CD14-positive monocyte (primary cell): ENCODE measurements at regions not wholly inside any gene's neighbourhood (a gene's known extent, or its start where the extent isn't known, plus 50 kb on each side); places are given as distances from the start of the nearest gene placed in this dataset.

Source experiments
- DNase-seq, 3 donors: peaks; one replicate each; pipeline ENCODE4 v3.0.0-alpha.2; 2011 to 2022
- H2AFZ ChIP-seq: 2 replicates; pipeline ENCODE4 v1.6.0; 2012; ENCODE audit warnings: mild to moderate bottlenecking, low read depth, low read length, inconsistent platforms; ENCODE audit not compliant: insufficient read depth, poor library complexity, severe bottlenecking
- H3K27ac ChIP-seq, 2 donors: 1 replicate in 1 of 2; 2 replicates in 1 of 2; pipeline ENCODE4 v1.5.1; 2012 to 2013; ENCODE audit warnings: low read length in 2 of 2, control low read depth in 1 of 2, inconsistent platforms in 1 of 2, low read depth in 1 of 2, mild to moderate bottlenecking in 1 of 2
- H3K27me3 ChIP-seq, 2 donors: one replicate each; pipeline versions ENCODE4 v1.6.0 to v1.6.1; 2011 to 2013; ENCODE audit warnings: low read length in 2 of 2; ENCODE audit not compliant: control insufficient read depth in 2 of 2, insufficient read depth in 2 of 2
- H3K36me3 ChIP-seq, 2 donors: replicated peaks in 1 of 2; 1 replicate in 1 of 2; 2 replicates in 1 of 2; pipeline versions ENCODE4 v1.5.1 to v1.6.1; 2012 to 2013; ENCODE audit warnings: low read length in 2 of 2, control low read depth in 1 of 2, inconsistent platforms in 1 of 2, mild to moderate bottlenecking in 1 of 2; ENCODE audit not compliant: insufficient read depth in 2 of 2, control insufficient read depth in 1 of 2
- H3K4me1 ChIP-seq, 2 donors: 1 replicate in 1 of 2; 2 replicates in 1 of 2; pipeline versions ENCODE4 v1.5.1 to v1.6.1; 2012 to 2013; ENCODE audit warnings: low read length in 2 of 2, control low read depth in 1 of 2, inconsistent platforms in 1 of 2, mild to moderate bottlenecking in 1 of 2, moderate library complexity in 1 of 2; ENCODE audit not compliant: insufficient read depth in 2 of 2, control insufficient read depth in 1 of 2
- H3K4me2 ChIP-seq: replicated peaks from 2 replicates; pipeline ENCODE3; 2012; ENCODE audit warnings: low read length, moderate library complexity, mild to moderate bottlenecking; ENCODE audit not compliant: poor library complexity, severe bottlenecking; ENCODE audit errors: extremely low read depth
- H3K4me3 ChIP-seq, 3 experiments: fragments of 200-600 bp in 1 of 3; sonication (generic) in 1 of 3; replicated peaks in 1 of 3; 1 replicate in 2 of 3; 2 replicates in 1 of 3; pipeline ENCODE4 v1.5.1; 2011 to 2013; ENCODE audit warnings: low read length in 3 of 3, mild to moderate bottlenecking in 3 of 3, control low read depth in 2 of 3, low read depth in 2 of 3, inconsistent platforms in 1 of 3, moderate library complexity in 1 of 3
- H3K79me2 ChIP-seq: 2 replicates; pipeline ENCODE4 v1.6.0; 2012; ENCODE audit warnings: mild to moderate bottlenecking, control low read depth, inconsistent platforms, low read length, moderate library complexity; ENCODE audit not compliant: insufficient read depth
- H3K9ac ChIP-seq: 2 replicates; pipeline ENCODE4 v1.6.0; 2017; ENCODE audit warnings: low read length, mild to moderate bottlenecking; ENCODE audit not compliant: insufficient read depth, poor library complexity, severe bottlenecking
- H3K9me3 ChIP-seq, 2 donors: replicated peaks in 1 of 2; 1 replicate in 1 of 2; 2 replicates in 1 of 2; pipeline versions ENCODE4 v1.5.1 to v1.6.1; 2012 to 2013; ENCODE audit warnings: low read length in 2 of 2, control low read depth in 1 of 2; ENCODE audit not compliant: control insufficient read depth in 1 of 2, insufficient read depth in 1 of 2
- H4K20me1 ChIP-seq: 2 replicates; pipeline ENCODE4 v1.6.0; 2012; ENCODE audit warnings: mild to moderate bottlenecking, low read length, control low read depth, moderate library complexity; ENCODE audit not compliant: insufficient read depth
- H3K27ac Mint-ChIP-seq, 7 donors: one replicate each; pipeline ENCODE4 v1.8.0; 2020; ENCODE audit warnings: mild to moderate bottlenecking in 7 of 7, mixed read lengths in 7 of 7, moderate library complexity in 6 of 7, inconsistent platforms in 2 of 7
- H3K27me3 Mint-ChIP-seq, 3 donors: one replicate each; pipeline ENCODE4 v1.8.0; 2021 to 2022; ENCODE audit warnings: low read depth in 3 of 3, mild to moderate bottlenecking in 3 of 3, mixed read lengths in 3 of 3, moderate library complexity in 3 of 3, inconsistent platforms in 1 of 3
- H3K36me3 Mint-ChIP-seq, 2 donors: one replicate each; pipeline ENCODE4 v1.8.0; 2020; ENCODE audit warnings: mixed read lengths in 2 of 2, inconsistent platforms in 1 of 2, mild to moderate bottlenecking in 1 of 2
- H3K4me1 Mint-ChIP-seq: one replicate; pipeline ENCODE4 v1.8.0; 2020; ENCODE audit warnings: mild to moderate bottlenecking, mixed read lengths
- H3K4me3 Mint-ChIP-seq, 2 donors: one replicate each; pipeline ENCODE4 v1.8.0; 2020; ENCODE audit warnings: mild to moderate bottlenecking in 2 of 2, mixed read lengths in 2 of 2, moderate library complexity in 1 of 2
- H3K9me3 Mint-ChIP-seq, 7 donors: one replicate each; pipeline ENCODE4 v1.8.0; 2020 to 2022; ENCODE audit warnings: mixed read lengths in 7 of 7, mild to moderate bottlenecking in 6 of 7, moderate library complexity in 6 of 7, inconsistent platforms in 2 of 7
- WGBS: methylation state at CpG from one replicate; pipeline ENCODE4 v1.1.5; 2013; ENCODE audit warnings: missing lambda C conversion rate; ENCODE audit not compliant: insufficient coverage; 5-methylcytosine and 5-hydroxymethylcytosine counted together
- intact Hi-C, 2 donors: fragments of 100-400 bp; cut with micrococcal nuclease; formaldehyde crosslinking; loops; one replicate each; pipeline versions ENCODE4 v1.15.0 to v1.15.1; 2023
- TF ChIP-seq, protein P1 (sequence below): fragments of 200-600 bp; IDR thresholded peaks from one replicate; pipeline ENCODE4 v1.8.0; 2022; ENCODE audit warnings: antibody characterized with exemption, mild to moderate bottlenecking

DNA sequence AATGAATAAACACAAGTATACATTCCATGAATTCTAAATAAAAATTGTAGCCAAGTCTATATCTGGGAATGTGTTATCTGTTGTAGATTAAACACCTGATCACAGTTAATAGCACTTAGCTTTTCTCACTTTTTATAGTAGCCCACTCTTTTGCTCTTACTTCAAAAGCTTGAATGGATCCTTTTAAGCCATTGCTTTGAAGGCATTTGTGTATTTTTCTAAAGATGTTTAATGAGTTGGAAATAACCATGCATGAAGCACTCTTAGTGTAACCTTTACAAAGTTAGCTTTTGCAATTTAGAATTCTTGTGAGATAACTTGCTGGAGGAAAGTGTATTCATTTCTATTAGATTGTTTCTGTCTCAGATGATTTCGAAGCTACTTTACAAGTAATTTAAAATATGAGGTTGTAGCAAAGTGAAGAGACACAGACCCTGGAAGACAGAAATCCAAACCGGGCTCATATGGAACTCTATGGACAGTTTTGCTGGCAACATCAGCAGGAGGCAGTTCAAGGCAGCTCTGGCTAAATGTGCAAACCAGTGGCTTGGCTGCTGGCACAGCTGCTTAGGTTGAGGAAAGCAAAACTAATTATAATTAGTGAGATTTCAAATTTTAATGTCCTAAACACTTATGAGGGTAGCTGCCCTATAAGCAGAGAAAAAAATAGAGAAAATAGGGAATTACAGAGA, 469.8 kb upstream of the ZEB2 start:
- H3K4me3 Mint-ChIP-seq, result no peak overlapping the region
- H3K4me3 ChIP-seq, result no peak overlapping the region
- no peak overlapping the region for H3K9ac ChIP-seq
- no peak overlapping the region for H2AFZ ChIP-seq
- peaks cover 6% of the 10 kb centered on the region for H3K4me1 Mint-ChIP-seq
- no peaks in the 10 kb centered on the region for H3K36me3 ChIP-seq
- peaks cover 13 to 25% (median 22%) of the 10 kb centered on the region in 7 donors for H3K9me3 Mint-ChIP-seq
- TF ChIP-seq, protein P1, sequence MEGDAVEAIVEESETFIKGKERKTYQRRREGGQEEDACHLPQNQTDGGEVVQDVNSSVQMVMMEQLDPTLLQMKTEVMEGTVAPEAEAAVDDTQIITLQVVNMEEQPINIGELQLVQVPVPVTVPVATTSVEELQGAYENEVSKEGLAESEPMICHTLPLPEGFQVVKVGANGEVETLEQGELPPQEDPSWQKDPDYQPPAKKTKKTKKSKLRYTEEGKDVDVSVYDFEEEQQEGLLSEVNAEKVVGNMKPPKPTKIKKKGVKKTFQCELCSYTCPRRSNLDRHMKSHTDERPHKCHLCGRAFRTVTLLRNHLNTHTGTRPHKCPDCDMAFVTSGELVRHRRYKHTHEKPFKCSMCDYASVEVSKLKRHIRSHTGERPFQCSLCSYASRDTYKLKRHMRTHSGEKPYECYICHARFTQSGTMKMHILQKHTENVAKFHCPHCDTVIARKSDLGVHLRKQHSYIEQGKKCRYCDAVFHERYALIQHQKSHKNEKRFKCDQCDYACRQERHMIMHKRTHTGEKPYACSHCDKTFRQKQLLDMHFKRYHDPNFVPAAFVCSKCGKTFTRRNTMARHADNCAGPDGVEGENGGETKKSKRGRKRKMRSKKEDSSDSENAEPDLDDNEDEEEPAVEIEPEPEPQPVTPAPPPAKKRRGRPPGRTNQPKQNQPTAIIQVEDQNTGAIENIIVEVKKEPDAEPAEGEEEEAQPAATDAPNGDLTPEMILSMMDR, result no peak
- H3K36me3 Mint-ChIP-seq, result peaks cover 3 to 4% of the 10 kb centered on the region in 2 donors
- peaks cover 0 to 3% (median 3%) of the 10 kb centered on the region in 3 donors for H3K27me3 Mint-ChIP-seq
- H3K79me2 ChIP-seq, result no peaks in the 10 kb centered on the region
- peaks cover 4% of the 10 kb centered on the region in 2 donors for H3K9me3 ChIP-seq
- H3K27ac Mint-ChIP-seq, result no peak overlapping the region
- 100% methylated on average over 1 of the region's 2 CpGs for WGBS
- no peaks in the 10 kb centered on the region for H4K20me1 ChIP-seq
- no peaks in the 10 kb centered on the region for H3K4me1 ChIP-seq
- H3K27ac ChIP-seq, result no peak overlapping the region
- intact Hi-C loops, result no loop called here
- H3K4me2 ChIP-seq, result no peak overlapping the region
- no peaks in the 10 kb centered on the region for H3K27me3 ChIP-seq
- DNase-seq, result no peak

DNA sequence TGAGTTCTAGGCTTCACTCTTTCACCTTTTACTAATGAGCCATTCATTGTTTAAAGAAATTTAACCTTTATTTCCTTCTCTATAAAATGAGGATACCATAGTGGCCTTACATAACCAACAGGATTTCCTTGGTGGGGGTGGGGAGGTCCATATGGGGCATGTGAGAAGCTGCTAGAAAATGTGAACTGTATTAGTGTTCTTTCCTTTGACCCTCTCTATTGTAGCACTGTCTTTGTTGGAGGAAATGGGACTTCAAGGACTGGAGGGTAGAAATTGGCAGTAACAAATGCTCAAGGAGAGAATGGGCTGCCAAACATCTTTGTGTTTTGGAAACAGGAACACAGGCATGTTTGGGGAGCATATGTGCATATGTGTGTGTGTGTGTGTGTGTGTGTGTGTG, 468.7 kb upstream of the ZEB2 start:
- Mint-ChIP-seq H3K4me3 (no peak overlapping the region), H3K9me3 (peaks cover 13 to 25% (median 22%) of the 10 kb centered on the region in 7 donors), H3K27ac (no peak overlapping the region), H3K36me3 (peaks cover 3 to 4% of the 10 kb centered on the region in 2 donors), H3K27me3 (peaks cover 0 to 3% (median 2%) of the 10 kb centered on the region in 3 donors), H3K4me1 (peaks cover 6% of the 10 kb centered on the region)
- intact Hi-C loops, result no loop called here
- H3K4me2 ChIP-seq, result no peak overlapping the region
- no peak for DNase-seq
- no peak overlapping the region for H3K9ac ChIP-seq
- no peaks in the 10 kb centered on the region for H3K79me2 ChIP-seq
- no peaks in the 10 kb centered on the region for H3K36me3 ChIP-seq
- H3K27me3 ChIP-seq, result no peaks in the 10 kb centered on the region
- H4K20me1 ChIP-seq, result no peaks in the 10 kb centered on the region
- peaks cover 4% of the 10 kb centered on the region in 2 donors for H3K9me3 ChIP-seq
- H3K4me1 ChIP-seq, result no peaks in the 10 kb centered on the region
- H3K27ac ChIP-seq, result no peak overlapping the region
- no peak overlapping the region for H2AFZ ChIP-seq
- TF ChIP-seq, protein P1, result no peak
- H3K4me3 ChIP-seq, result no peak overlapping the region
